Activated CD8-positive, alpha-beta T cell treated with anti-CD3 and anti-CD28 coated beads for 36 hours (primary cell): ENCODE measurements at regions not wholly inside any gene's neighbourhood (a gene's known extent, or its start where the extent isn't known, plus 50 kb on each side); places are given as distances from the start of the nearest gene placed in this dataset.

Experiments used
- ATAC-seq: fragments of 200-7000 bp; cut with Tn5 transposase; one replicate; pipeline ENCODE4 v1.10.0; 2021; ENCODE audit warnings: mild to moderate bottlenecking, moderate library complexity
- CTCF ChIA-PET: fragments of 350-600 bp; sonication (Branson Sonifier 250); formaldehyde crosslinking; loops from one replicate; lab custom pipeline; 2021; ENCODE audit warnings: antibody characterized with exemption; lab: Charles Lee
- POLR2A ChIA-PET: fragments of 350-600 bp; sonication (Branson Sonifier 250); formaldehyde crosslinking; loops from one replicate; lab custom pipeline; 2021; ENCODE audit warnings: antibody characterized with exemption; lab: Charles Lee
- DNase-seq: peaks from one replicate; pipeline ENCODE4 v3.0.0-alpha.2; 2020
- H3K27ac Mint-ChIP-seq: one replicate; pipeline ENCODE4 v1.8.0; 2021; ENCODE audit warnings: mild to moderate bottlenecking, mixed read lengths
- H3K27me3 Mint-ChIP-seq: one replicate; pipeline ENCODE4 v1.8.0; 2021; ENCODE audit warnings: mixed read lengths
- H3K36me3 Mint-ChIP-seq: one replicate; pipeline ENCODE4 v1.8.0; 2021; ENCODE audit warnings: low read depth, mixed read lengths
- H3K4me1 Mint-ChIP-seq: one replicate; pipeline ENCODE4 v1.8.0; 2021; ENCODE audit warnings: low read depth, mixed read lengths
- H3K4me3 Mint-ChIP-seq: one replicate; pipeline ENCODE4 v1.8.0; 2021; ENCODE audit warnings: mild to moderate bottlenecking, moderate library complexity, mixed read lengths
- H3K9me3 Mint-ChIP-seq: one replicate; pipeline ENCODE4 v1.8.0; 2021; ENCODE audit warnings: mixed read lengths
- intact Hi-C: fragments of 100-400 bp; cut with micrococcal nuclease; formaldehyde crosslinking; loops from one replicate; pipeline ENCODE4 v1.10.0; 2022
- TF ChIP-seq, protein P1 (sequence below): fragments of 200-600 bp; IDR thresholded peaks from one replicate; pipeline ENCODE4 v1.8.0; 2022; ENCODE audit warnings: antibody characterized with exemption, mild to moderate bottlenecking

GRCh38 chr5:103375863-103376591 is 117.5 kb downstream of the MACIR start:
- Mint-ChIP-seq H3K27ac (no peak overlapping the region), H3K27me3 (peaks cover 8% of the 10 kb centered on the region), H3K4me1 (no peaks in the 10 kb centered on the region), H3K36me3 (no peaks in the 10 kb centered on the region), H3K9me3 (no peaks in the 10 kb centered on the region), H3K4me3 (no peak overlapping the region)
- TF ChIP-seq, protein P1, sequence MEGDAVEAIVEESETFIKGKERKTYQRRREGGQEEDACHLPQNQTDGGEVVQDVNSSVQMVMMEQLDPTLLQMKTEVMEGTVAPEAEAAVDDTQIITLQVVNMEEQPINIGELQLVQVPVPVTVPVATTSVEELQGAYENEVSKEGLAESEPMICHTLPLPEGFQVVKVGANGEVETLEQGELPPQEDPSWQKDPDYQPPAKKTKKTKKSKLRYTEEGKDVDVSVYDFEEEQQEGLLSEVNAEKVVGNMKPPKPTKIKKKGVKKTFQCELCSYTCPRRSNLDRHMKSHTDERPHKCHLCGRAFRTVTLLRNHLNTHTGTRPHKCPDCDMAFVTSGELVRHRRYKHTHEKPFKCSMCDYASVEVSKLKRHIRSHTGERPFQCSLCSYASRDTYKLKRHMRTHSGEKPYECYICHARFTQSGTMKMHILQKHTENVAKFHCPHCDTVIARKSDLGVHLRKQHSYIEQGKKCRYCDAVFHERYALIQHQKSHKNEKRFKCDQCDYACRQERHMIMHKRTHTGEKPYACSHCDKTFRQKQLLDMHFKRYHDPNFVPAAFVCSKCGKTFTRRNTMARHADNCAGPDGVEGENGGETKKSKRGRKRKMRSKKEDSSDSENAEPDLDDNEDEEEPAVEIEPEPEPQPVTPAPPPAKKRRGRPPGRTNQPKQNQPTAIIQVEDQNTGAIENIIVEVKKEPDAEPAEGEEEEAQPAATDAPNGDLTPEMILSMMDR: no peak
- intact Hi-C loops: no loop called here
- no peak for ATAC-seq
- POLR2A ChIA-PET: interaction anchor here (0.7 kb wide), 1 partner anchor 446 kb away, joined by 3 read pairs; no protein-coding TSS in a partner anchor
- CTCF ChIA-PET: no interaction called here
- DNase-seq: no peak

- H3K27me3 Mint-ChIP-seq: peaks cover 9% of the 10 kb centered on the region
- ChIA-PET CTCF (no interaction called here), POLR2A (no interaction called here)
- TF ChIP-seq, protein P1: no peak
- no peak overlapping the region for H3K27ac Mint-ChIP-seq
- ATAC-seq: no peak
- no peaks in the 10 kb centered on the region for H3K4me1 Mint-ChIP-seq
- no peaks in the 10 kb centered on the region for H3K36me3 Mint-ChIP-seq
- H3K9me3 Mint-ChIP-seq: no peaks in the 10 kb centered on the region
- H3K4me3 Mint-ChIP-seq: no peak overlapping the region
- intact Hi-C loops: no loop called here
- DNase-seq: no peak
Measured at GRCh38 chr5:103375350-103375749, 116.8 kb downstream of the MACIR start.

DNA sequence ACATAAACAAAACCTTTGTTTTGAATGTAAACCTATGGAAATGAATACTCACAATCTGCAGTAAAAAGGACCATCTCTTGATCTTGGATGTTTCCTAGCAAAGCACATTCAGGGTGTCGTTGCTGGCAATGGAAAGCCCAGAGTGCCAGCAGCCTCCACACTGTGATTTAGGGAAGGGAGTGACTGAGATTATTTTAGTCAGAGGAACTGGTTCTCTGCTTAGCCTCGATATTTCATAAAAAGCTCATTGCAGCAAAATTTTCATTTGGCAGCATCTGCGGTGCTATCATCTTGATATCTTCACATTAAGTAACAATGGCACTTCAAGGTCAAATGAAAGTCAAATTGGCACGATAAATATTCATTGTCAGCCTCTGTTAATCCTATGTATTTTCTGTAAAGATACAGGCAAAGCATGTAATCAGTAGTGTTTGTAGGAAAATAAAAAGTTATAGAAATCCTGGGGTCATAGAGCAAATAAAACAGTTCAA is 116.0 kb downstream of the MACIR start:
- DNase-seq (no peak), ATAC-seq (no peak)
- Mint-ChIP-seq H3K4me3 (no peak overlapping the region), H3K4me1 (no peaks in the 10 kb centered on the region), H3K36me3 (no peaks in the 10 kb centered on the region), H3K9me3 (no peaks in the 10 kb centered on the region), H3K27me3 (peaks cover 6% of the 10 kb centered on the region), H3K27ac (no peak overlapping the region)
- TF ChIP-seq, protein P1: no peak
- ChIA-PET POLR2A (no interaction called here), CTCF (no interaction called here)
- intact Hi-C loops: no loop called here

GRCh38 chr5:103373597-103374472 is 115.3 kb downstream of the MACIR start:
- no peak overlapping the region for H3K4me3 Mint-ChIP-seq
- CTCF ChIA-PET: no interaction called here

More at GRCh38 chr5:103373597-103374472, 115.3 kb downstream of the MACIR start:
- Mint-ChIP-seq H3K9me3 (no peaks in the 10 kb centered on the region), H3K36me3 (no peaks in the 10 kb centered on the region), H3K27me3 (peaks cover 6% of the 10 kb centered on the region), H3K4me1 (no peaks in the 10 kb centered on the region), H3K27ac (no peak overlapping the region)
- TF ChIP-seq, protein P1: no peak
- POLR2A ChIA-PET: no interaction called here
- DNase-seq (no peak), ATAC-seq (no peak)
- intact Hi-C loops: no loop called here
